ENCODE measurements at regions not wholly inside any gene's neighbourhood (a gene's known extent, or its start where the extent isn't known, plus 50 kb on each side); places are given as distances from the start of the nearest gene placed in this dataset.
A peak's percentile ranks its signal among the peaks of the same experiment; 100 is the strongest.

DNA sequence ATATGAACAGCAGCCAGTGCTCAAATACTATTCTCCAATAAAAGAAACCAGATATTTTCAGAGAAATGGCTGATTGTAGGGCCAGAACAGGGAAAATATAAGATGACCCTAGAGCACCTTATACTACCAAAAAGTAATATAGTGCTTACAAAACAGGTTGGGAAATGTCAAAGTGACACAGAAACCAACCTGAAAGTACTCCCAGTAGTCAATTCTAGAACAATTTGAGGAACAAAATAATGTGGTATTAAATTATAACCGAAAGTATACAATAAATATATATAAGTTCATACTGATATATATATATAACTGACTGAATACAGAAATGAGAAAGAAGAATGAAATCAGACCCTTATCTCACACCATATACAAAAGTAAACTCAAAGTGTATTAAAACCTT lies 657.2 kb upstream of the PHF14 start:
- no peaks in the 10 kb centered on the region for H3K36me3 ChIP-seq
- H3K9me3 ChIP-seq (replicated peaks): no peaks in the 10 kb centered on the region
- peaks cover 19% of the 10 kb centered on the region for H3K4me1 ChIP-seq (replicated peaks)
- H3K4me3 ChIP-seq: no peak overlapping the region
- H3K27me3 ChIP-seq (replicated peaks): no peaks in the 10 kb centered on the region
- no peak for DNase-seq (ENCODE audit: low read depth in 1 of 2, low spot score in 2 of 2)
- peak overlapping the region; percentile 68 for H3K27ac ChIP-seq

- Histone ChIP-seq H3K4me3 (no peak overlapping the region), H3K36me3 (no peaks in the 10 kb centered on the region), H3K27ac (no peak overlapping the region), H3K27me3 (replicated peaks) (no peaks in the 10 kb centered on the region), H3K9me3 (replicated peaks) (no peaks in the 10 kb centered on the region), H3K4me1 (replicated peaks) (no peaks in the 10 kb centered on the region)
- DNase-seq (ENCODE audit: low read depth in 1 of 2, low spot score in 2 of 2): no peak
Observed at GRCh38 chr7:10325395-10325794, 648.3 kb upstream of the PHF14 start.

GRCh38 chr7:10343108-10343507 lies 630.6 kb upstream of the PHF14 start:
- H3K9me3 ChIP-seq (replicated peaks): no peaks in the 10 kb centered on the region
- no peak for DNase-seq (ENCODE audit: low read depth in 1 of 2, low spot score in 2 of 2)
- no peaks in the 10 kb centered on the region for H3K27me3 ChIP-seq (replicated peaks)
- H3K4me3 ChIP-seq: no peak overlapping the region
- no peak overlapping the region for H3K27ac ChIP-seq
- no peaks in the 10 kb centered on the region for H3K36me3 ChIP-seq
- H3K4me1 ChIP-seq (replicated peaks): 0 out of 2 replicates have a peak, but pooled peaks cover 5% of the 10 kb centered on the region

DNA sequence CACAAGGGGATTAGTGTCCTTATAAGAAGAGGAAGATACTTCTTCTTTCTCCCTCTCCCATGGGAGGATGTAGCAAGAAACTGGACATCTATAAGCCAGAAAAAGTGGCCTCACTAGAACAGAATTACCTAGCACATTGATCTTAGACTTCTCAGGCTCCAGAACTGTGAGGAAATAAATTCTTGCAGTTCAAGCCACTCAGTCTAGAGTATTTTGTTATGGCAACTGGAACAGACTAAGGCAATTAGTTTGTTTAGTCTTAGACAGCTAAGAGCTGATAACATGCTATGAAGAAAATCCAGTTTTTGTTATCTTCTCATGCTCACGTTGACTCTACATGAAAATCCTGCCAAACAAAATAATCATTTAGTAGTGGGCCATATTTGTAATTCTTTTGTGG lies 627.6 kb upstream of the PHF14 start:
- H3K4me1 ChIP-seq (replicated peaks): 0 out of 2 replicates have a peak, but pooled peaks cover 5% of the 10 kb centered on the region
- H3K4me3 ChIP-seq: no peak overlapping the region
- no peak for DNase-seq (ENCODE audit: low read depth in 1 of 2, low spot score in 2 of 2)
- H3K27me3 ChIP-seq (replicated peaks): no peaks in the 10 kb centered on the region
- H3K27ac ChIP-seq: no peak overlapping the region
- H3K36me3 ChIP-seq: no peaks in the 10 kb centered on the region
- H3K9me3 ChIP-seq (replicated peaks): no peaks in the 10 kb centered on the region

DNA sequence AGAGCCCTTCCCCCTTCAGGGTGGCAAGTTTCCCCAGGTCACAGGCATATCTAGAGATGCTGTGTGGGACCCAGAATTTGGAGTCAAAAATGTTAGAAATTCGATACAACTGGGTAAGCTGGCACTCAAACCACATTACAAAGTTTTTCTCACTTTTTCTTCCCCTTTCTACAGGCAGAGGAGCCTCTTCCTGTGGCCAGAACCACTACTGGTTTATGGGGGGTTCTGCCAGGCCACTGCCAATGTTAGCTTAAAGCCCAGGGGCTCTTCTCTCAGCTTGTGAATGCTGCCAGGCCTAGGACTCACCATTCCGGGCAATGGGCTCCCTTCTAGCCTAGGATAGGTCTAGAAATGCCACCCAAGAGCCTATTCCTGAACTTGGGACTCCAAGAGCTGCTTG lies 617.9 kb upstream of the PHF14 start:
- peaks cover 5% of the 10 kb centered on the region for H3K9me3 ChIP-seq (replicated peaks)
- H3K4me3 ChIP-seq: no peak overlapping the region
- no peak overlapping the region for H3K27ac ChIP-seq
- no peaks in the 10 kb centered on the region for H3K4me1 ChIP-seq (replicated peaks)
- H3K27me3 ChIP-seq (replicated peaks): no peaks in the 10 kb centered on the region
- DNase-seq (ENCODE audit: low read depth in 1 of 2, low spot score in 2 of 2): no peak
- H3K36me3 ChIP-seq: no peaks in the 10 kb centered on the region

DNA sequence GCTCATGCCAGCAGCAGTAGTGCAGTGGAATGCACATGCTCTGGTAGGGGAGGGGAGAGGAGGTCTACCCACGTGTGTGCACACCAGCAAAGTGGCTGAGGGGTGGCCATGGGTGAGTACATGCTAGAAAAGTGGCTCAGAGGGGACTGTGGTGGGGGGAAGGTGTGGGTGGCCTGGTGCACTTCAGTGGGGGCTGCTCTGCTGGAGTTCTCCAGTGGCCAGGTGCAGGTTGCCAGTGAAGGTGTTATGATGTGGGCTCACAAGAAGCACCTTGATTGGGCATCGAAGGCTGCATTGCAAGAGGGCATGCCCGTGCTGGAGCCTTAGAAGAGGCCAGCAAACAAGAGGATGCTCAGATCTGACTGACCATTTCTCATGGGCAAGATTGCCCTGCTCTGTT lies 613.6 kb upstream of the PHF14 start:
- Histone ChIP-seq H3K27me3 (replicated peaks) (no peaks in the 10 kb centered on the region), H3K4me3 (no peak overlapping the region), H3K9me3 (replicated peaks) (peaks cover 5% of the 10 kb centered on the region), H3K4me1 (replicated peaks) (no peaks in the 10 kb centered on the region), H3K27ac (no peak overlapping the region), H3K36me3 (no peaks in the 10 kb centered on the region)
- DNase-seq (ENCODE audit: low read depth in 1 of 2, low spot score in 2 of 2): no peak

DNA sequence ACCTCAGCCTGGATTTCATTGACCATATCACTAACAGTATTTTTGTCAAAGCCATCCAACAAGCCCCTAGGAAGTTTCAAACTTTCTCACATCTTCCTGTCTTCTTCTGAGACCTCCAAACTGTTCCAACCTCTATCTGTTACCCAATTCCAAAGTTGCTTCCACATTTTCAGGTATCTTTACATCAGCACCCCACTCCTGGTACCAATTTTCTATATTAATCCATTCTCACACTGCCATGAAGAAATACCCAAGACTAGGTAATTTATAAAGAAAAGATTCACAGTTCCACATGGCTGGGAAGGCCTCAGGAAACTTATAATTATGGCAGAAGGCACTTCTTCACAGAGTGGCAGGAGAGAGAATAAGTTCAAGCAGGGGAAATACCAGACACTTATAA lies 571.9 kb upstream of the PHF14 start:
- Histone ChIP-seq H3K4me1 (replicated peaks) (no peaks in the 10 kb centered on the region), H3K9me3 (replicated peaks) (peaks cover 3% of the 10 kb centered on the region), H3K4me3 (no peak overlapping the region), H3K36me3 (no peaks in the 10 kb centered on the region), H3K27me3 (replicated peaks) (no peaks in the 10 kb centered on the region), H3K27ac (no peak overlapping the region)
- no peak for DNase-seq (ENCODE audit: low read depth in 1 of 2, low spot score in 2 of 2)

- Histone ChIP-seq H3K4me1 (replicated peaks) (no peaks in the 10 kb centered on the region), H3K9me3 (replicated peaks) (no peaks in the 10 kb centered on the region), H3K36me3 (no peaks in the 10 kb centered on the region), H3K4me3 (no peak overlapping the region), H3K27me3 (replicated peaks) (no peaks in the 10 kb centered on the region), H3K27ac (no peak overlapping the region)
- peak in 1 of 2 experiments; percentile 30 for DNase-seq (ENCODE audit: low read depth in 1 of 2, low spot score in 2 of 2)
Observed at GRCh38 chr7:10412422-10413019, 561.2 kb upstream of the PHF14 start.

DNA sequence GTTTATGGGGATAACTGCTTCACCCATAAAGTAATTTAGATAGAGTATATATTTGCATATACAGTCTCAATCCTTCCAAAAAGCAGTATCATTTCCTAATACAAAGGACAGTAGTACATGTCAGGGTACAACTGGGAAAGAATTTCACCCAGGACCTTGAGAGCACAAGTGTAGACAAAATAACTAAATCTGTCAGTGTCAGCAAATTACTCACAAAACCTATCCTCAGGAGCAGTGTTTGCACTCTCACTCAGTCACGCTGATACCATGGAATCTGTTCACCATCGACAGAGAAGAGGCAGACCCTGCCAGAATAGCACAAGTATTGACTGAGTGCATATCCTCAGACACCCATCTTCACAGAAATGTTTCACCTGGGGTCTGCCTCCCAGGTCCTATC lies 554.7 kb upstream of the PHF14 start:
- H3K4me1 ChIP-seq (replicated peaks): no peaks in the 10 kb centered on the region
- H3K4me3 ChIP-seq: no peak overlapping the region
- no peaks in the 10 kb centered on the region for H3K9me3 ChIP-seq (replicated peaks)
- no peaks in the 10 kb centered on the region for H3K36me3 ChIP-seq
- H3K27me3 ChIP-seq (replicated peaks): no peaks in the 10 kb centered on the region
- DNase-seq (ENCODE audit: low read depth in 1 of 2, low spot score in 2 of 2): no peak
- no peak overlapping the region for H3K27ac ChIP-seq

DNA sequence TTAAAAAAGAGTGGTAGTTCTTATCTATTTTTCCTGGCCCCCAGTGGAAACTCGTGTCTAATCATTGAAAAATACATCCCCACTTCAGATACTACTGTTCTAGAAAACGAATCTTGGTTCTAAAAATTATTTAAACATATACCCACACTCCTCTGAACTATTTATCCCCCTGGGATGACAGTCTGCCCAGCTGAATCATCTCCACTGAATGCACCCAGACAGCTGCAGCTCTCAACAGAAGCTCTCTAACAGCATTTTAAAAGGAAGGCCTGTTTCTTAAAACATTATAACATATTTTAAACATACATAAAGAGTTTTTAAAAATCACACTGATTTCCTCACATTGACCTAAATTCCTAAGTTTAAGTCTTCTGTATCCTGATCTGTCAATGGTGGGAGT lies 544.6 kb upstream of the PHF14 start:
- H3K9me3 ChIP-seq (replicated peaks): no peaks in the 10 kb centered on the region
- no peaks in the 10 kb centered on the region for H3K4me1 ChIP-seq (replicated peaks)
- H3K27me3 ChIP-seq (replicated peaks): no peaks in the 10 kb centered on the region
- no peak overlapping the region for H3K27ac ChIP-seq
- H3K36me3 ChIP-seq: no peaks in the 10 kb centered on the region
- DNase-seq (ENCODE audit: low read depth in 1 of 2, low spot score in 2 of 2): no peak
- H3K4me3 ChIP-seq: no peak overlapping the region

DNA sequence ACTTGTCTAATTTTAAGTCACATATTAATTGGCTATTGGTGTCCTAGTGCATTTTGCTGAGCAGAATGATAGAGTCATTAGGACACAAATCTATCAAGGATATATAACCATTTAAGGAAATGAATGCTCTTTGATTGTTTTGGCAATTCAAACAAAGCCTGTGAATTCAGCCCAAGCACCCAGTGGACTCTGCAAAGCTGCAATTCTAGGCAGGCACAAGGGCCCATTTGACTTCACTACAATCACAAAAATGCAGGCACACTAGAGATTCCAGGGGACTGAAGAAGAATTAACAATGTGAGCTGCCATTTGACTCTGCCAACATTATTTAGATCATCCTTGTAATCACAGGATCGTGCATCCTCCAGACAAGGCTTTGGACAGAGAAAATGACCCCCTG lies 544.2 kb upstream of the PHF14 start:
- Histone ChIP-seq H3K27me3 (replicated peaks) (no peaks in the 10 kb centered on the region), H3K4me3 (no peak overlapping the region), H3K4me1 (replicated peaks) (no peaks in the 10 kb centered on the region), H3K36me3 (no peaks in the 10 kb centered on the region), H3K27ac (no peak overlapping the region), H3K9me3 (replicated peaks) (no peaks in the 10 kb centered on the region)
- no peak for DNase-seq (ENCODE audit: low read depth in 1 of 2, low spot score in 2 of 2)

DNA sequence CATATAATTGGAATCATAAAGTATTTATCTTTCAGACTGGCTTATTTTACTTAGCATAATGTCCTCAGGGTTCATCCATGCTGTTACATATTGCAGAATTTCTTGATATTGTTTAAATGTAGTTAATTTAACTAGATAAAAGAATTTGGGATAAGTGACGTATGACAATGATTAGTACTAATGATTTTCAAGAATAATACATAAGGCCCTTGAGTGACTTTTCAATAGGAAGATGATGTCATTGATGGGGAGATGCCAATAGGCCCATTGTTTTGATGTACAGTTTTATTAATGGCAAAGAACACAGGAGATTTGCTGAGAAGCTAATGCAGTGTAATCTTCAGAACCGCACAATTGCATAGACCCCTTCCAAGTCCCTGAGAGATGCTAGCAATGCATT lies 537.4 kb upstream of the PHF14 start:
- Histone ChIP-seq H3K36me3 (no peaks in the 10 kb centered on the region), H3K9me3 (replicated peaks) (no peaks in the 10 kb centered on the region), H3K27ac (no peak overlapping the region), H3K4me1 (replicated peaks) (no peaks in the 10 kb centered on the region), H3K4me3 (no peak overlapping the region), H3K27me3 (replicated peaks) (no peaks in the 10 kb centered on the region)
- DNase-seq (ENCODE audit: low read depth in 1 of 2, low spot score in 2 of 2): no peak

- no peak overlapping the region for H3K27ac ChIP-seq
- no peak overlapping the region for H3K4me3 ChIP-seq
- H3K36me3 ChIP-seq: no peaks in the 10 kb centered on the region
- DNase-seq (ENCODE audit: low read depth in 1 of 2, low spot score in 2 of 2): no peak
- H3K4me1 ChIP-seq (replicated peaks): no peaks in the 10 kb centered on the region
- no peaks in the 10 kb centered on the region for H3K27me3 ChIP-seq (replicated peaks)
- H3K9me3 ChIP-seq (replicated peaks): peaks cover 5% of the 10 kb centered on the region; the same call in 1 of the 2 replicates
Observed at GRCh38 chr7:10439027-10439426, 534.6 kb upstream of the PHF14 start.

DNA sequence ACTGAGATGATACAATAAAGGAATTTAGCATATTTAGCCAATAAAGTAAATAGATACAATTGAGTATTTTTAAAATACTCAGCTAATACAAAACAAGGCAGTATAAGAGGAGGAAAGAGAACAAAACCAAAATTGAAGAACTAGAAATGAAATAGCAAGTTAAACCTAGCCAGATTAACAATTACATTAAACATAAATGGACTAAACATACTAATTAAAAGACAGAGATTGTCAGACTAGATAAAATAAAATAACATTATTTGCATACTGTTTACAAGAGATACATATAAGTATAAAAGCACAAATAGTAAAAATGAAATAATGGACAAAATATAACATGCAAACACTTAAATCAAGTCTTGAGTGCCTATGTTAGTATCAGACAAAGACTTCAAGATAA lies 517.7 kb upstream of the PHF14 start:
- DNase-seq (ENCODE audit: low read depth in 1 of 2, low spot score in 2 of 2): no peak
- Histone ChIP-seq H3K9me3 (replicated peaks) (no peaks in the 10 kb centered on the region), H3K27ac (no peak overlapping the region), H3K4me3 (no peak overlapping the region), H3K27me3 (replicated peaks) (no peaks in the 10 kb centered on the region), H3K4me1 (replicated peaks) (no peaks in the 10 kb centered on the region), H3K36me3 (no peaks in the 10 kb centered on the region)

GRCh38 chr7:10460474-10460873 lies 513.2 kb upstream of the PHF14 start:
- Histone ChIP-seq H3K27me3 (replicated peaks) (no peaks in the 10 kb centered on the region), H3K4me3 (no peak overlapping the region), H3K27ac (no peak overlapping the region), H3K9me3 (replicated peaks) (no peaks in the 10 kb centered on the region), H3K4me1 (replicated peaks) (no peaks in the 10 kb centered on the region), H3K36me3 (no peaks in the 10 kb centered on the region)
- DNase-seq (ENCODE audit: low read depth in 1 of 2, low spot score in 2 of 2): no peak

All from SJSA1 (cell line).